Body of pancreas (tissue), 4 donors: ENCODE measurements at regions not wholly inside any gene's neighbourhood (a gene's known extent, or its start where the extent isn't known, plus 50 kb on each side); places are given as distances from the start of the nearest gene placed in this dataset.

Source experiments
- POLR2A ChIP-seq, 3 donors: fragments of 450-650 bp; IDR thresholded peaks; one replicate each; pipeline ENCODE4 v1.6.1; 2016; ENCODE audit warnings: antibody characterized with exemption in 3 of 3, mild to moderate bottlenecking in 2 of 3
- TF ChIP-seq, protein P1 (sequence below), 7 experiments: fragments of 450-650 bp in 4 of 7; fragments of 200-600 bp in 3 of 7; sonication (generic) in 3 of 7; IDR thresholded peaks; one replicate each; pipeline ENCODE4 v1.5.1; 2016 to 2019; ENCODE audit warnings: antibody characterized with exemption in 7 of 7

DNA sequence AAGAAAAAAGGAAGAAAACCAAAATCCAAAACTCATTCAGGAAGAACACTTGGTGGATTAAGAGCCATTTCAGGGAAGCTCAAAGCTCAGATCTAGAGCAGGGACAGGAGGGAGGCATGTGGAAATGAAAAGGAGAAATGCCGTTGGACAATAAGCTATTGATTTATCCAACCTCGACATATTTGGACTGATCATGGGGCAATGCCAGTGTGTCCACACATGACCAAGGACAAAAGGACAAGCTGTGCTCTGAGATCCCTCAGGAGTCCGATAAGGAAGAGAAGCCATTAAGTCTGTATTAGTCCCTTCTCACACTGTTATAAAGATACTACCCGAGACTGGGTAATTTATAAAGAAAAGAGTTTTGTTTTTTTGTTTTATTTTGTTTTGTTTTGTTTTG, 684.0 kb upstream of the CELF2 start:
- TF ChIP-seq POLR2A (IDR thresholded peaks at IDR 0.05): no peak
- TF ChIP-seq, protein P1, sequence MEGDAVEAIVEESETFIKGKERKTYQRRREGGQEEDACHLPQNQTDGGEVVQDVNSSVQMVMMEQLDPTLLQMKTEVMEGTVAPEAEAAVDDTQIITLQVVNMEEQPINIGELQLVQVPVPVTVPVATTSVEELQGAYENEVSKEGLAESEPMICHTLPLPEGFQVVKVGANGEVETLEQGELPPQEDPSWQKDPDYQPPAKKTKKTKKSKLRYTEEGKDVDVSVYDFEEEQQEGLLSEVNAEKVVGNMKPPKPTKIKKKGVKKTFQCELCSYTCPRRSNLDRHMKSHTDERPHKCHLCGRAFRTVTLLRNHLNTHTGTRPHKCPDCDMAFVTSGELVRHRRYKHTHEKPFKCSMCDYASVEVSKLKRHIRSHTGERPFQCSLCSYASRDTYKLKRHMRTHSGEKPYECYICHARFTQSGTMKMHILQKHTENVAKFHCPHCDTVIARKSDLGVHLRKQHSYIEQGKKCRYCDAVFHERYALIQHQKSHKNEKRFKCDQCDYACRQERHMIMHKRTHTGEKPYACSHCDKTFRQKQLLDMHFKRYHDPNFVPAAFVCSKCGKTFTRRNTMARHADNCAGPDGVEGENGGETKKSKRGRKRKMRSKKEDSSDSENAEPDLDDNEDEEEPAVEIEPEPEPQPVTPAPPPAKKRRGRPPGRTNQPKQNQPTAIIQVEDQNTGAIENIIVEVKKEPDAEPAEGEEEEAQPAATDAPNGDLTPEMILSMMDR (IDR thresholded peaks at IDR 0.05): no peak
